HG02943 (cell line): ENCODE measurements at regions not wholly inside any gene's neighbourhood (a gene's known extent, or its start where the extent isn't known, plus 50 kb on each side); places are given as distances from the start of the nearest gene placed in this dataset.

ENCODE experiments used
- ATAC-seq: cut with Tn5 transposase; IDR thresholded peaks from one replicate; pipeline ENCODE4 v1.9.1; 2021; ENCODE audit warnings: mild to moderate bottlenecking, low read depth, moderate library complexity; ENCODE audit not compliant: unreplicated experiment

DNA sequence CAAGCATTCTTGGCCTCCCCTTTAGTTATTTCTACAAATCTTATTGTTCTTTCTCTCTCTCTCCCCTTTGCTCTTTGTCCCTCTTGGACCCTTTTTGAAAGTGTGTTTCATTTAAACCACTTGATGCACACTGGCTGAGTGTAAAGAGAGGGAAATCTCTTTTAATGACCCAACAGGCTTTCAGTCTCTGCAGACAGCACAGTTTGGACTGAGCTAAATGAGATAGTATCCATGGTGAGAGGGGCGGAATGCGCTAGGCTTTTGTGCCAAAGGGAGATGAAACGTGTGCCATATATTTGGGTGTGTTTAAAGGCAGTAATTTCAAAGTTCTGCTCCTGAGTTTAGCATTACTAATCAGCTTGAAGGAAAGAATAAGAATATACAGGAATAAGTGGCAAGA, 184.9 kb downstream of the PCSK1 start:
- ATAC-seq = no peak

DNA sequence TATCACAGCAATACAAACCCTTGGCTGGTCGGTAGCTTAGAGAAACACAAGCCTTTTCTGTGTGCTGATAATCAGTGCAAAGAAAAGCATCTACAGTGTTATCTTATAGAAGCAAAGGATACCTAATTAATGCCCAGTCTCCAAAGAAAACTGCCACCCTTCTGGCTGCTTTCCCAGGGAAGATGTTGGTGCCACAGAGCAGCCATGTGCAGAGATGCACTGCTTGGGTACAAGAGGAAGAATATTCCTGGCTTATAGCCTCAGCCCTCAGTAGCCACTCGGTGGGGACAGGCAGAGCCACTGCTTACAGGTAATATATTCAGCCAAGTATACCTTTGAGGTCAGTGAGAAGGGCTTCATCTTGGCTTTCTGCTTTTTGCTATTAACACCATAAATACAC, 185.3 kb downstream of the PCSK1 start:
- no peak for ATAC-seq

- ATAC-seq = no peak
Observed at GRCh38 chr5:96247097-96247701, 185.8 kb downstream of the PCSK1 start.

- no peak for ATAC-seq
Observed at GRCh38 chr5:96245140-96246091, 187.6 kb downstream of the PCSK1 start.

- no peak for ATAC-seq
Observed at GRCh38 chr5:96244696-96245095, 188.4 kb downstream of the PCSK1 start.

DNA sequence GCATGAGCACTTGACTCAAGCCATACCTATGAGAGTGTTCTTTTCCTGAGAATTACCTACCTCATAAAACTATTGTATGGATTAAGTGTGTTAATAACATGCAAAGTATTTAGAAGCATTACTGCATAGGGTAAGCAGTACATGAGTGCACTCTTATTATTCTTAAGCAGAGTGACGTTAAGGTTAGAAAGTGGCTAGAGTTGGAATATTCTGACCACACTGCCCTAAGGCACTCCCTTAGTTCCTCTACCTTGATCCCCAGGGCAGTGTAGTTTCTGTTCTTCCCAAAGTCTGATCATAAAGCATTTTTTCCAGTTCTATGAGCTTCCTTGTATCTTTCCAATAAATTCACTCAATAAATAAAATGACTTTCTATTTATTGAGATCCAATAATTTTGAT, 189.2 kb downstream of the PCSK1 start:
- no peak for ATAC-seq

DNA sequence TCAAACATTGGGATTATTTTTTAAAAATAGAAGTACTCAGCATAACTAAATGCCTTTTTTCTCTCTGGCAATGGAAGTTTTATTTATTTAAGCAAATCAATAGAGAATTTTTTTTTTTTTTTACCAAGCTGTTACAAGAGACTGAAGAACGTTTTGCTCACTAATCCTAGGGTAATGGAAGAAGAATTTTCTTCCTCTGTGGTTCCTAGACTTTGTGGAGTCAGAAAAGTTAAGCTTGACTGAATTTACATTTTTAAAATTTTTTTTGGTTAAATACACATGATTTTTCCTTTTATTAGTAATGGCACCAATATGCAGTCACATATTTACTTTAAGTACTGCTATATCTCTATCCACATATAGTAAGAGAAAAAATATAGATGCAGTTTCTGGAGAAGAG, 189.8 kb downstream of the PCSK1 start:
- ATAC-seq = no peak

GRCh38 chr5:96242571-96242970, 190.5 kb downstream of the PCSK1 start:
- no peak for ATAC-seq

DNA sequence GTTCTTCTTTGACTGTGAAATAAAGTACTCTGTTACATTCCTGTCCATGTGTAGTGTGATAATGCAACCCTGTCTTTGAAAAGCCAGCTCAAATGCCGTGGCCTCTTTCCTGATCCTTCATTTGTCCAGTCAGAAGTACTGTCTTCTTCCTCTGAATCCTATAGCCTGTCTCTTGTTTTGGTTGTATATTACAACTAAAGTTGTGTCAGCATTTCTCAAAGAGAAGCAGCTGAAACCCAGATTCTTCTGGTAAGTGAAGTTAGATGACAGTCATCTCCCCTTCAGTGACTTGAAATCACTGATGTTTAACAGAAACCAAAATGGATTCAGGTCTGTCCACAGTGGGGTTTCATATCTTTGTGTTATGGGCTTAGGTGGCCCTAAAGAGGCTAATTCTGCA, 196.2 kb downstream of the PCSK1 start:
- no peak for ATAC-seq

DNA sequence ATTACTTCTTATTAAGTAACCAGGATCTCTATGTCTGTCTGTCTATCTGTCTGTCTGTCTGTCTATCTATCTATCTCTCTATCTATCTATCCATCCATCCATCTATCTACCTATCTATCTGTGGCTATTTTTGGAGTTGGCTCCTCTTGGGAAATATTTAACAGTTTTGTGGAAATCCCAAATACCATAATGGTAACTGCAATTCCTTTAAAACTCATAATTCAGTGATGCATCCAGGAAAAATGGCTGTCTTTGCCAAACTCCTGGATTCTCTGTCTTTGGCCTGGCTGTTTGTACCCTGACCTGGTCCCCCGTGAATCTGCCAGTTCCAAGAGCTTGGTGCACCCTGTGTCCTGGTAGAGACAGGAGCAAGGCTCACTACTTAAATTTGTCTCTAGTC, 197.0 kb downstream of the PCSK1 start:
- ATAC-seq = no peak

GRCh38 chr5:96235008-96235910, 197.8 kb downstream of the PCSK1 start:
- ATAC-seq = no peak

DNA sequence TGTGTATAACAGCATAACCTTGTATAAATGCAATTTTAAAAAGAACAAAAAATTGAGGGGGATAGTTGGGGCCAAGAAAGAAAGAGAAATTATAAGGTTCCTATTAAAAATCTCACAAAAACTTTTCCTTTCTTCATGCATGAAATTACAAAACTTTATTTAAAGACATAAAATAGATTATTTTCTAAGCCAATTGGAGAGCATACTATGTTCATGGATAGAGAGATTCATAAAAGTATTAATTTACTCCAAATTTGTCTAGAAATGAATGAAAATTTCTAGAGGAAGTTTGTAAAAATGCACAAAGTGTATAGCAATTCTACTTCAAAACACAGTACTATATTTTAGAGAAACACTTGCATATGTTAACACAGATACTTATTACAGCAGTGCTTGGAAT, 200.4 kb downstream of the PCSK1 start:
- ATAC-seq = no peak

DNA sequence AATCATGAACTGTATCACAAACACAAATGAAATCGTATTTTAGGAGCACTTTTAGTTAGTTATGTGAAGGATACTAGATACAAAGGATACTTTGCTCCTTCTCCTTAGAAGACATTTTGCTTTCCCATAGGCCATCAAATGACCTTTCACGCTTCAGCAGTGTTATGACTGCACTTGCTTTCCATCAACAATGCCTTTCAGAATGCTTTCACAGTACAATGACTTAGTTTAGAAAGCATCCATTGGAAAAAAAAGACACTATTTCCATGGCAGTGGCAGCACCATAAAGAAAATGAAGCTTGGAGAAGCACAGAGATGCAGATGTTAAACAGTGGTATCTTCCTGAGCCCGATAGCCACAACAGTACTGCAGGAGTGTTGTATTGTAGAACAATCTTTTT, 203.9 kb downstream of the PCSK1 start:
- ATAC-seq = no peak

DNA sequence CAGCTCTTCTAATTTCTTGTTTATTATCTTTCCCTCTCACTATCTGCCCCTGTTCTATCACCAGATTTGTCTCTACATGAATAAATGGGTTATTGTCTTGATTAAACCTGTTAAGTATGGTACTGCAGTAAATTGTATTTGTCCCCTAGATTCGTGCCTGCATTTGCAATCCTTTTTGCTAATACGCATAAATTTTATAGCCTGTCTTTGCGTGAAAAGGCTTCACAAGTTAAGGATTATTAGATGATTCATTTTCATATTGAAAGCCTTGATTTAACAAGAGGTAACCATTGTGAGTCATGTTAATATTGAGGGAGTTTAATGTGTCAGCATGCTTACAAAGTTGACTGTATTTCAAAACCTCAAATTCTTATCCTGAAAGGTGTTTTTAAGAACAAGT, 204.6 kb downstream of the PCSK1 start:
- ATAC-seq = no peak

DNA sequence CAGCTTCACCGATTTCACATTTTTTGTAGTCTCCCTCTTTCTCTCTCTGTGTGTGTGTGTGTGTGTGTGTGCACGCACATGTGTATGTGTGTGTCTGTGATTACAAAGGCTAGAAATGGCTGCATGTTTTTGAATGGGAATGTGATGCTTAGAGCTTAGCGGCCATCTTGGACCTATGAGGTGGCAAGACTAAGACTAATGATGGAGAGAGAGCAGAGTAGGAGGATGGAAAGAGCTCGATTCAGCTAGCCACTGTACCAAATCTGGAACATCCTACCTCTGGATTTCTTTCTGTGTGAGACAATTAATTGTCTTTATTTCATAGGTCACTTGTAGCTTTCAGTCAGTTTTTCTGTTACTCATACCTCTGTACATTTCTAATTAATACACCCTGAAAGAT, 205.1 kb downstream of the PCSK1 start:
- ATAC-seq = no peak

- ATAC-seq = no peak
Observed at GRCh38 chr5:96226941-96227552, 206.0 kb downstream of the PCSK1 start.

- ATAC-seq = no peak
Observed at GRCh38 chr5:96222129-96222528, 210.9 kb downstream of the PCSK1 start.

GRCh38 chr5:96220610-96221390, 212.2 kb downstream of the PCSK1 start:
- no peak for ATAC-seq

DNA sequence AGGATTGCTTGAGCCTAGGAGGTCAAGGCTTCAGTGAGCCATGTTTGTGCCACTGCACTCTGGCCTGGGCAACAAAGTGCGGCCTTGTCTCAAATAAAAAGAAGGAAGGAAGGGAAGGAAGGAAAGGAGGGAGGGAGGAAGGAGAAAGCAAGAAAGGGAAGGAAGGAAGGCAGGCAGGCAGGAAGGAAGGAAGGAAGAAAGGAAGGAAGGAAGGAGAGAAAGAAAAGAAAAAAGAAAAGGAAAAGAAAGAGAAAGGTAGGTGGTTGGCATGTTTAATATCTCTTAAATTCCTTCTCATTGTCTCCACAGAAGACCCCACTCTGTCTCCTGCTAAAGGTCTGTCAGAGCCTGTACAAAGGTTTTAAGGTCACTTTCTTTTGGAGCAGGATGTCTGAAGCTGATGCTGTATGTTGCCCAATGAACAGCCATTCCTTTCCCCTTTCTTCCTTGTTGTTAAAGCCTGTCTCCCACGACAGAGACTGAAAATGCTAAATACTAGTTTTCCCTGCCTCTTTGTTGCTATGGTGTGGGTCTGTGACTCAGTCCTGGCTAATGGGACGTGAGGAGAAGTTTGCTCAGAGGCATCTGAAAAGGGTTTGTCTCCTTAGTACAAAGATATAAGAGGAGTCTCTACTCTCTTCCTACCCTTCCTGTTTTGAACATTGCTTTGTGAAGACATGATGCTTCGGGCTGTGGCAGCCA, 213.3 kb downstream of the PCSK1 start:
- ATAC-seq = no peak
